GM18511 (cell line): ENCODE measurements at regions not wholly inside any gene's neighbourhood (a gene's known extent, or its start where the extent isn't known, plus 50 kb on each side); places are given as distances from the start of the nearest gene placed in this dataset.

Source experiments
- ATAC-seq: cut with Tn5 transposase; IDR thresholded peaks from one replicate; pipeline ENCODE4 v1.9.1; 2021; ENCODE audit warnings: mild to moderate bottlenecking, moderate library complexity; ENCODE audit not compliant: unreplicated experiment

DNA sequence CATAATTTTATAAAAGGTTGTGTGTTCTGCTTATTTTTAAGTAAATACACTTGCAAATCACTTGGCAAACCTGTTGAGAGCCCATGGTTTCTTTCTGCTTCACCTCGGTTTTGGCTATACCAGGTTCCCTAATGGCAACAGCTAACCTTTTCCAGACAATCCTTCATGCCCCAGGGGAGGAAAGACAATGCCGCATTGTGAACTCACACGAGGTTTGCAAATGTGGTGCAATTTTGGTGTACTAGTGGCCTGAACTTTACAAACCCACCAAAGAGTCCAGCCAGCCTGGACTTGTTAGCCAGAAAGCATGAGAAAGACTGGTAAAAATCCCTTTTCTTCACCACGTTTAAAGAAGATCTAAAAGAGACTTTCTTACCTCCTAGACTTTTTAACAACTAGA lies 84.8 kb upstream of the SOX4 start:
- no peak for ATAC-seq

DNA sequence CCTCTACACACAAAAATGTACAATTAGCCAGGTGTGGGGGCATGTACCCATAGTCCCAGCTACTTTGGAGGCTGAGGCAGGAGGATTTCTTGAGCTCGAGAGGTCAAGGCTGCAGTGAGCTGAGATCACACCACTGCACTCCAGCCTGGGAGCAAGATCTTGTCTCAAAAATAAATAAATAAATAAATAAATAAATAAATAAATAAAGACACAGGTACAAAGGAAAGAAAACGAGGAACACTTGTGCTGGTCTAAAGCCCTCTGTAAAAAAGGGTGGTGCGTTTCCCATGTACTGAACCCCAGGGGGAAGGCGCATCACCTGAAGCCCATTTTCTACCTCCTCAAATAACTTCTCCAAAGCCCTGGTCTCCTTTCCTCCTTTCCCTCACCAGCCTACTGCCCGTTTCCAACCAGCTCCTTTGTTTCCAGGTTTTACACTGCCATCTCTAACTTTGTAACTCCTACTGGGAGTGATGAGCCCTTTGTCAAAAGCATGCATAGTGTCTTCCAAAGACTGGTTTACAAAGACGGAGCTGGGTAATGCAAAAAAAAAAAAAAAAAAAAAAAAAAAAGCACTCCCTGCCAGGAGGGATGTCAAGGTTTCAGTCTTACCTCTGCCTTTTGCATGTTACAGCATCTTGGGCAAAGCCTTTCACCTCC lies 81.5 kb upstream of the SOX4 start:
- no peak for ATAC-seq

DNA sequence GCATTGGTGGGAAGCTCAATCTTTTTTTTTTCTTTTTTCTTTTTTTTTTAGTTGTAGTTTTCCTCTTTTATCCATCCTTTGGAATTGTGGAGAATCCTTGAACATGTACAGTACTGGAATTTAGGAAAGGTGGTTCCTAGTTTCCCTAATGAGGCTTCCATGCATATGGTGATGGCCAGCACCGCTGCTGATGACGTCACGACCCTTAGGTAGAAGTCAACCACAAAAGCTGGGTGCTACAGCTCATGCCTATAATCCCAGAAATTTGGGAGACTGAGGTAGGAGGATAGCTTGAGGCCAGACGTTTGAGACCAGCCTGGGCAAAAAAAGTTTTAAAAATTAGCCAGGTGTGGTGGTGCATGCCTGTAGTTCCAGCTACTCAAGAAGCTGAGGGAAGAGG lies 79.3 kb upstream of the SOX4 start:
- ATAC-seq: no peak

DNA sequence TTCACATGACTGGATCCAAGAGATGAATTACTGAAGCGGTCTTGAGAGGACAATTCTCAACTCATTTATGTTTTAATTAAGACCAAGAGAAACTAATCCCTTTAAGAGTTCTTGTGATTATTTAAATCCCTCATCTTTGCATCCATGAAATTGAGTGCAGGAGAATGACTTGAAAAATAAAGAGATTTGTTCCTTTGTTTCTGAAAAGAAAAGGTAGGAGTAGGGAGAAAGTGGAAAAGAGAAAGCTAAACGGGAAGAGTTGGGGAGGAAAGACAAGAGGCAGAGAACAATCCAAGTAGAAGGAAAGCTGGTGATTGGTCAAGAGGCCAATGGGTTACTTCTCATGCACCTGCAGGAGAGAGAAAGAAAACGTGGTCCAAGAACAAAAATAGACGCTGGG lies 75.2 kb upstream of the SOX4 start:
- ATAC-seq: no peak

DNA sequence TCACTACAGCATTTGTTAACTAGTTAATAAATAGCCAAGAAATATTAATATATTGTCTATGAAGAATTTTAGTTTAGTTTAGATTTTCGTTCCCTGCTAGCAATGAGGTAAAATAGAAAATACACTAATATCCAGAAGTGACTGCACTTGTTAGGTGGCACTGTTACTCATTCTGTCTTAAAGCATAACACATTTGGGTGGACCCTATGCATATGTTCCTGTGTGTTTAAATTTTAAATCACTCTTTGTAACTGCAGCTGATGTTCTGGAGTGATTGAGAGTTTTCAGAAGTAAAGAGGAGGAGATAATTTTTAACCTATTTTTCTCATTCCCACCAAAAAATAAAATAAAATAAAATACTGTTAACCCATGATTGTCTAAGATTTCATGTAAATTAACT lies 73.9 kb upstream of the SOX4 start:
- ATAC-seq: no peak

DNA sequence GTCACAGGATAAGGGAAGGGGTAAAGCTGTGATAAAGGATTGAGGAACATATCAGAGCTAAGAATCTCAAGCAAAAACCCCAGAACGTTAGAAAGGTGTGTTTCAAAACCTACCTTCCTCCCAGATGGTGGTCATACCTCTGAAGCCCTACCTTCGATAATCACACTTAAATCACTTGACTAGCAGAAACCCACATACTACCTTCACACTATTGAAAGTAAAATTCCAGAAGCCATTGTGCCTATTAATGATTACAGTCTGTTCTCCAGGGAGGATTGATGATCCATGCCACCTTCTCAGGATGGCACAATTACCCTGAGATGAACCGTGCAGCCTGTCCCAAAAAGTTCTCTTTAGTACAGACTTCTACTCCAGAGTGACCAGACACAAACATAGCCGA lies 72.3 kb upstream of the SOX4 start:
- no peak for ATAC-seq

DNA sequence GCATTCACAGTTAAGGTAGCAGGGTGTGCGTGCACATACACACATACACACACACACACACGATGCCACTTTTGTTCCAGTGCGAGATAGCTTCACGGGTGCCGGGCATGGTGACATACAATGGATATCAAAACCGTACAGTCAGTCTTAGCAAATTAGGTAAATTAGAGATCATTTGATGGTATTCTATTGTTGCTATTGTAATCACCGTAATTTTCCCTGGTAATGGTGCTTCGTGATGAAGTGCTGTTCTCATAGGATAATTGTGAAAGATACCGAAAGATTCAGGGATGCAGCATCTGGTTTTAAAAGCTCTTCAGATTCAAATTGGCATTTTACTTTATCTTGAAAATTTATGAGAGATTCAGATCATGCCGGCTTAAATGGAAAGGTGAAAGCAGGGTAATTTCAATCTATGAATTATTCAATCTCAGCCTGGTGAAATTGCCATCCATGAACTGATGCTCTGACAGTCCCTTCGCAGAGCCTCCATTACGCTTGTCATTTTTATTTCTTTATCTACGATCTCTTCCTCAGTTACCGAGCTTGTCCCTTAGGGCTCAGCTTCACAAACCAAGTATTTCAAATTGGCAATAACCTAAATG lies 71.3 kb upstream of the SOX4 start:
- ATAC-seq: no peak

DNA sequence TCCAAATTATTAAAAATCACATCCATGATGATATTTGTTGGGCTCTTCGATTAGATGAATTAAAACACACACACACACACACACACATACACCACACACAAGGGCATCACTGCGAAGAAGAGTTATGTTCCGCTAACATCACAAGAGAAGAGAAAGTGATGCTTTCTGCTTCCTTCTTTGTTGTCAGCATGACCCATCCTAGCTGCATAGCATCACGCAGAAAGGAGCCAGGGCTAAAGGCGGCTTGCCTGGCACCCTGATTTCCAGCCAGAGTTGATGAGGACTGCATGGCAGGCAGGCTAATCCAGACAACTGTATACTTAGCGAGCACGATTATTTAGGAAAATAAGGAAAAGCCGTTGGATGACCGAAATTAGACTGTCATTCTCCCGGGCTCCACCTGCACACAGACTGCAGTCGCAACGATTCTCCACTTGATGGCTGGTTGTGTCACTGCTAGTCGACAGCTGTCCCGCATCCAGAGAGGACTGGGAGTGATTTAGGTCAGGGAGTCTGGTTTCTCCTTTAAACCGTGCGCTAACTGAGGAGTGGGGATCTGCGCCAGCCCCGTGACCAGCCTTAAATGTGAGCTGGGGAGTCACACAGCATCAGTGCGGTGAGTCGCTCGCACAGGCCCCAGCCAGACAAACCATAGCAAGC lies 70.6 kb upstream of the SOX4 start:
- no peak for ATAC-seq

DNA sequence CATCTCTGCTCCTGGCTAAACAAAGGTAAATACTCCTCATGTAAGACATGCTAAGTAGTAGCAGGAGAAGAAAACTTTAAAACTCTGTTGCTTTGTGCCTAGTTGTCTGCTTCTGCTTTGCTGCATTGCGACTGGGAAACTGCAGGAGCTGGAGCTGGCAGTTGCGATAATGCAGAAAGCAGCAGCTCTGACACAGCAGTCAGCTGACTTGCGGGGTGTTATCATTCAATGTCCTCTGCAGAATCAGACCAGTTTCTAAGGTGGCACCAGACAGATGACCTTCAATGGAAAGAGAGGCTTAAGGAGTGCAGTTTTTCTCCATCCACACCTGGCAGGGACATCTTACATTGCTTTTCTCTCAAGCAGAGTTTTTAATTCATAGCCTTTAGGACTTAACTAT lies 69.9 kb upstream of the SOX4 start:
- no peak for ATAC-seq

DNA sequence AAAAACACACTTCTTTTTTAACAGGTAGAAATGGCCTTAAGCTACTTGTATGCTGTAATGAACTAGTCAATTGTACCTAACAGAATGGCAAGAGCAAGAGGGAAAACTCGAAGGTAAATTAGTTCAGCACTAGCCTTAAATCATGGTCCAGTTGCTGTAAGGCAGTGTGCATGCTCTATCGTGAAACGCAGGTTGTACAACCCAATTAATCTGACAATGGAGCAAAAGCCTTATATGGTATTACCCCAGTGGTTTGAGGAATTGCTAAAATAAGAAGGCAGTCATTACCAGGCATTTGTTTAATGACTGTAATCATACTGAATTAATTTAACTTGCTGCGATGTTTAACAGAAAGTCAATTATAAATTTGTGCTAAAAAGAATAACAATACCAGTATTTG lies 69.3 kb upstream of the SOX4 start:
- no peak for ATAC-seq

DNA sequence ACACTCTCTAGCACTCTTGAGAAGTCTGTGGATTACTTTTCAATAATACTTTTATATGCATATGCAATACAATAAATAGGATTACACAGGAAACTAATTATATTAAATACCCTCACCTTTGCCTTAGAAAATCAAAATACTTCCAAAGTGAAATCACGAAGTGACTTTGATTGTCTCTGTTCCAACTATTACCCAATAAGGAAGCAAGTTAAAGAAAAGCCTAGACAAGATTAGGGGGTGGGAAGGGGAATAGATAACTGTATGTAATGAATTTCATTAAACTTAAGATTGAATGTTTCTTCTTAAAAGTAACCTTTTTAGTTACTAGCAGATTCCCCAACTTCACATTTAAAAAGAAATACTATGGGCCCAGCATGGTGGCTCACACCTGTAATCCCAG lies 66.6 kb upstream of the SOX4 start:
- no peak for ATAC-seq

DNA sequence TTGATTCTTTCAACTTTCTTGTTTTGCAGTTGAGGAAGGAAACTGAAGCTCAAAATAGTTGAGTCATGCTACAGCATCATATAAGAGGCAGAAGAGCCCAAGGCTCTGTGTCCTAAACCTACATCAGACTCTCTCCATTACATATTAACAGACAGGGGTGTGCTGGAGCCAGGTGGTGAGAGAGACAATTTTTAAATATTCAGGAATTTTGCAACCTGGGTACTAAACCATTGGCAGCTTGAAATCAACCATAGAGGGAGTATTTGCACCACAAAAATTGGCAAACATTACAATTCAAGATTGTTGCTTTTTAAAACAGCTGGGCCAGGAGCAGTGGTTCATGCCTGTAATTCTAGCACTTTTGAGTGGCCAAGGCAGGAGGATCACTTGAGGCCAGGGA lies 65.8 kb upstream of the SOX4 start:
- no peak for ATAC-seq

DNA sequence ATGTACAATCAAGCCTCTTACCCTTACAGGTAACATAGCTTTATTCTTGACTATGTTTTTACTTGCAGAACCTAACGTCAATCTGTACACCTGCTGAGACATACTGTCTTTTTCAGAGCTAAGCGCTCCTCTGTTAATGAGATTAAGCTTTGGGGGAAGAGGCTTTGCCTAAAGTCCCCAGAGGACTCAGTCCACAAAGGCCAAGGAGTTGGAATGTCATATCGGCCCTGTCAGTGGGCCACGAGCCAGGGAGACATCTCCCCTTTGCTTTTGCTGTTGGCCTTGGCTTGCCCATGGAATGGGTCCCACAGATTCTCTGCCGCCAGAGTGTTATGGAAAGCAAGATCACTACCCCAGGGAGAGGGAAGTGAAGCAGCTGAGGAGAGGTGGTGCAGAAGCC lies 64.1 kb upstream of the SOX4 start:
- ATAC-seq: no peak

DNA sequence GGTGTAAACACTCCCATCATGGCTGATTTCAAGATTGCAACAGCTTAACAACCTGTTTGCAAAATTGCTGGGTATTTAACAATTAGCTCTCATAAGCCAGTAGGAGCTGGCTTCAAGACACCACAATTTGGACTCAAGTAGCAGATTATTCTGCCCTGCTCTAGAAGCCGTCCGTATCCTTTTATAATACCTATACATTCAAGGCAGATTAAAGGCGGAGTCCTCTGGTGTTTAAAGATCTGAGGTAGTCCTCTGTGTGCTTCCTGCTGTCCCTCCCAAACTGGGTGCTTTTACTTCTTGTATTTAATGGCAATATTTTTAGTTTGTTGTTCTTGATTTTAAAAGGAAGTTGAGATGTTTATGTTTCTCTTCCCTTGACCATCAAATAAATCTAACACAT lies 62.2 kb upstream of the SOX4 start:
- no peak for ATAC-seq

DNA sequence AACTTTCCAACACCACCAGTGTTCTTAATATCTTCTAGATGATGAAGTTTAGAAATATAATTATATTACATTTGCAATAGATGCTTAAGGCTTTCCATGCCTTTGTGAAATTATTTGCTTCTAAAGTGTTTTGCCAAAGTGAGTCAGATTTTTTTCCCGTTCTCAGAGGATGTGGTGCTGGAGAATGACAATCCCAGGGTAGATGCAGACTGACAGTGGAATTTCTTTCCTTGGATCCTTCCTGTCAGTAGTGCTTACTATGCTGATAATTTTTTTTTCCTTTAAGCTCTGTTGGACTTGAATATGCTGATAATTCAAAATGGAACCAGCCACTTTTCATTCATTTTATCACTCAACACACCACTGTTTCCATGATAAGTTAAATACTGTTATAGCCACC lies 59.9 kb upstream of the SOX4 start:
- ATAC-seq: no peak

DNA sequence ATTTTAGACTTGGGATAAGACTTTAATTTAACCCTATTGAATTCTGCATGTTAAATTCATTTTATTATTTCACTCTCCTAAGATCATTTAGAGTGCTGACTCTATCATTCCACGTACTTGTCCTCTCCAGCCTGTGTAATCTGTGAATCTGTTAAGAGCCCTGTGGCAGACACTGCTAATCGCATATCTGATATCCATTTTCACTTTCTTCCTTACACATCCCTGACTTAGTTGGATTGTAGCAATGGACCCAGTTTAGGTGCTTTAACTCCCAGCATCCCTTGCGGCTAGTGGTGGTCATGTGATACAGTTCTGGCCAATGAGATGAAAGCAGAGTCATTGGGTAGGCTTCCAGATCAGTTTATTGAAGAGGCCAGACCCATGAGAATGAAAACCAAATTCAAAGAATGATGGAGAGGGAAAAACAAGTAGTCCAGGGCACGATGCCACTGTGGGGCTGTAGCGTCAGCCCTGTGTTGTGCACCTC lies 57.2 kb upstream of the SOX4 start:
- ATAC-seq: no peak

DNA sequence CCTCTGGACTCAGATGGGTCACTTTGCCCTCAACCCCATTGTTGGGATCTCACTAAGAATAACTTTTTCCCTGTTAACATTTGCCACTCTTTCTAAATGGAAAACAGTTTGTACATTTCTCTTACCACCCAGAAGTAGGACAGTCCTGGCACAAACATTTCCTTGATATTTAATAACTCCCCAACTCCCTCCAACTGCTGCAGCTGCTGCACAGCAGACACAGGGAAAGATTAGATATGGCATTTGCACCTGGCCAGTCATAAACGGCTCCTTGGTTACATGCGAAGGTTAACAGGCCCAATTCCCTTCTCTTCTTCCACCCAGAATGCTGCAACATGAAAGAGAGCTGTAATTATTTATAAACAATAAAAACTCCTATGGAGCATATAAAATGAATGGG lies 55.9 kb upstream of the SOX4 start:
- ATAC-seq: no peak

DNA sequence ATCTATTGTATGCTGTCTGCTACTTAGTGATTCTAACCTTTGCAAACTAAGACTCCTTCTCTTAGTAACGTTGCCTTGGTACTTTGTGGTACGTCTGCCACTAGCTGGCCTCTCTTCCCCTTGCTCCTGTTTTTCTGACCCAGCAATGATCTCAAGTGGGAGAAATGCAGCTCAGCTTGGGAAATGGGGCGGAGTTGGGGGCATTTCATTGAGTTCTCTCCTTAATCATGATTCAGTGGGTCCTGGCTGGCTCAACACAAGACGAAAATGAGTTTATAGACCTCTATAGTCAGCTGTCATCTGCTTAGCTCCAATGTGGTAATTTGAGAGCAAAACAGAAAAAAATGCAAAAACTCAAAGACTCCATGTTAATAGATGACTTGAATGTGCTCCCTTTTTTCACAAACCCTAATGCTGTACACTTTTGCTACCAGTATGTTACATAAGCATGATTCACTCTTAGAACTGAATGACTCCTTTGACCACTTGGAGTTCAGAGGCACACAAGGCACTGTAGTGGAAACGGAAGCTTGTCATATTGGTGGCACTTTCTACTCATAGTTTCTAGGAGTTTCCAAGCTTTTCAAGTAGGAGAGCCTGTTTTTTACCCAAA lies 55.3 kb upstream of the SOX4 start:
- ATAC-seq: no peak

DNA sequence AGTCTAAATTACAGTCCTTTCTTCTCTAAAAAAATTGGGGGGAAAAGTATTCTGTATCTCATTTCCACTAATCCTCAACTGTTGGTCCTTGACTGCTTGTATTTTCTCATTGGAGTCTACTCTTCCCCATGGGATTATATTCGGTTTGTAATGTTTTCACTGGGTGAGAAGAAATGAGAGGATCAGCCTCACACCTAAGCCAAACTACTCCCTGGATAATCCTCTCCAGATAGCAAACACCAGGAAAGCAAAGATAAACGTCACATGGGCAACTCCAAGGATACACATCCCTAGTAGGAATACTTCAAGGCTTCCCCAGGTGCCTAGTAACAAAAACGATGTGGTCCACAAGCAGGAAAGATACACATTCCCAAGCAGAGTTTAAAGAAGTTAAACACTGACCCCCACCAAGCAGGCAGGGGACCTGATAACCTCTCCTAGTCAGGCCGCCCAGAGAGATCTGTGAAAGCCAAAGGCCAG lies 53.9 kb upstream of the SOX4 start:
- no peak for ATAC-seq
